HG03045 (cell line): ENCODE measurements at regions not wholly inside any gene's neighbourhood (a gene's known extent, or its start where the extent isn't known, plus 50 kb on each side); places are given as distances from the start of the nearest gene placed in this dataset.
"Not testable (repeated sequence)": the region's sequence is repeated elsewhere in the genome, so short reads cannot be mapped to it uniquely, and the experiment has no call there.

Experiments
- ATAC-seq: cut with Tn5 transposase; IDR thresholded peaks from one replicate; pipeline ENCODE4 v1.9.1; 2021; ENCODE audit warnings: mild to moderate bottlenecking, moderate library complexity; ENCODE audit not compliant: unreplicated experiment

GRCh38 chr2:217360111-217360510 lies 500.2 kb upstream of the TNP1 start:
- no peak for ATAC-seq

GRCh38 chr2:217357886-217358620 lies 498.2 kb upstream of the TNP1 start:
- ATAC-seq: no peak

GRCh38 chr2:217356781-217357180 lies 496.9 kb upstream of the TNP1 start:
- ATAC-seq: no peak

- no peak for ATAC-seq
These were observed 496.3 kb upstream of the TNP1 start for GRCh38 chr2:217356142-217356541.

GRCh38 chr2:217353591-217353990 lies 493.7 kb upstream of the TNP1 start:
- no peak for ATAC-seq

GRCh38 chr2:217351378-217351777 lies 491.5 kb upstream of the TNP1 start:
- no peak for ATAC-seq

GRCh38 chr2:217349251-217349650 lies 489.4 kb upstream of the TNP1 start:
- no peak for ATAC-seq

GRCh38 chr2:217347630-217348029 lies 487.8 kb upstream of the TNP1 start:
- ATAC-seq: not testable (repeated sequence)

GRCh38 chr2:217346043-217346442 lies 486.2 kb upstream of the TNP1 start:
- ATAC-seq: not testable (repeated sequence)

- no peak for ATAC-seq
These were observed 481.0 kb upstream of the TNP1 start for GRCh38 chr2:217340899-217341298.

- ATAC-seq: no peak
These were observed 480.3 kb upstream of the TNP1 start for GRCh38 chr2:217340176-217340575.

GRCh38 chr2:217339753-217340152 lies 479.9 kb upstream of the TNP1 start:
- no peak for ATAC-seq

GRCh38 chr2:217338306-217338916 lies 478.5 kb upstream of the TNP1 start:
- no peak for ATAC-seq

- no peak for ATAC-seq
These were observed 477.9 kb upstream of the TNP1 start for GRCh38 chr2:217337771-217338170.

- ATAC-seq: no peak
These were observed 476.8 kb upstream of the TNP1 start for GRCh38 chr2:217336694-217337093.

- ATAC-seq: no peak
These were observed 475.6 kb upstream of the TNP1 start for GRCh38 chr2:217335341-217335966.

- no peak for ATAC-seq
These were observed 474.7 kb upstream of the TNP1 start for GRCh38 chr2:217334561-217334960.

GRCh38 chr2:217332866-217333265 lies 473.0 kb upstream of the TNP1 start:
- no peak for ATAC-seq

- ATAC-seq: no peak
These were observed 472.5 kb upstream of the TNP1 start for GRCh38 chr2:217332417-217332791.

GRCh38 chr2:217331523-217332416 lies 471.9 kb upstream of the TNP1 start:
- ATAC-seq: no peak

GRCh38 chr2:217330647-217331046 lies 470.8 kb upstream of the TNP1 start:
- ATAC-seq: no peak
